ENCODE measurements at regions not wholly inside any gene's neighbourhood (a gene's known extent, or its start where the extent isn't known, plus 50 kb on each side); places are given as distances from the start of the nearest gene placed in this dataset.

DNA sequence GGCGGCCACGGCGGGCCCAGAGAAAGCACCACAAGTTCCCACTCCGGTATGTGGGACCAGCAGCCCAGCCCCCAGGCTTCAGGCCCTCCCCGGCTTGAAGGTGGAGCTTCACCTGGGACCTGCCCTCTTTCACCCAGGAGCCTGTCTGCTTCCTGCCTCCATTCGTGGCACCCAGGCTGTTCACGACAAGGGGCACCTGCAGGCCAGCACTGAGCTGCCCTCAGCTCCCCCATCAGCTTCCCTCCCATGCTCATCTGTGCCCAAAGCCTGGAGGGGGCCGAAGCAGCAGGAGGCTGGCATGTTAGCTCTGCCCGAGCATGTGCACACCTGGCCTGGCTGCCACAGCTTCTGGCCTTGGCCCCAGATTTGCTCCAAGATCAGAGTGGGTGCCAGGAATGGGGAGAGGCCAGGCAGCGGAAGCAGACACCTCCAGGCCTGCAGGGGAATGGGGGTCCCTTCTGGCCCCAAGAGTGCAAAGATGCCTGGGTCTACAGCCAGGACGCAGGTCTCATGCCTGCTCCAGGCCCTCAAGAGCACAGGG lies 312.4 kb upstream of the SYT4 start:
- H3K36me3 ChIP-seq = no peaks in the 10 kb centered on the region
- H3K9me3 ChIP-seq = no peaks in the 10 kb centered on the region
- TF ChIP-seq EP300 (IDR thresholded peaks at IDR 0.05) (no peak), POLR2A (IDR thresholded peaks at IDR 0.05) (no peak), POLR2AphosphoS5 (IDR thresholded peaks at IDR 0.05) (no peak)
- TF ChIP-seq, protein P1, sequence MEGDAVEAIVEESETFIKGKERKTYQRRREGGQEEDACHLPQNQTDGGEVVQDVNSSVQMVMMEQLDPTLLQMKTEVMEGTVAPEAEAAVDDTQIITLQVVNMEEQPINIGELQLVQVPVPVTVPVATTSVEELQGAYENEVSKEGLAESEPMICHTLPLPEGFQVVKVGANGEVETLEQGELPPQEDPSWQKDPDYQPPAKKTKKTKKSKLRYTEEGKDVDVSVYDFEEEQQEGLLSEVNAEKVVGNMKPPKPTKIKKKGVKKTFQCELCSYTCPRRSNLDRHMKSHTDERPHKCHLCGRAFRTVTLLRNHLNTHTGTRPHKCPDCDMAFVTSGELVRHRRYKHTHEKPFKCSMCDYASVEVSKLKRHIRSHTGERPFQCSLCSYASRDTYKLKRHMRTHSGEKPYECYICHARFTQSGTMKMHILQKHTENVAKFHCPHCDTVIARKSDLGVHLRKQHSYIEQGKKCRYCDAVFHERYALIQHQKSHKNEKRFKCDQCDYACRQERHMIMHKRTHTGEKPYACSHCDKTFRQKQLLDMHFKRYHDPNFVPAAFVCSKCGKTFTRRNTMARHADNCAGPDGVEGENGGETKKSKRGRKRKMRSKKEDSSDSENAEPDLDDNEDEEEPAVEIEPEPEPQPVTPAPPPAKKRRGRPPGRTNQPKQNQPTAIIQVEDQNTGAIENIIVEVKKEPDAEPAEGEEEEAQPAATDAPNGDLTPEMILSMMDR (IDR thresholded peaks at IDR 0.05) = no peak
- no peak for DNase-seq (ENCODE audit: low spot score in 2 of 2)
- peaks cover 18% of the 10 kb centered on the region for H3K4me1 ChIP-seq
- no peak overlapping the region for H3K27ac ChIP-seq
- H3K4me3 ChIP-seq = no peak overlapping the region
- no peaks in the 10 kb centered on the region for H3K27me3 ChIP-seq
- 90% methylated on average over 7 of the region's 11 CpGs for WGBS

DNA sequence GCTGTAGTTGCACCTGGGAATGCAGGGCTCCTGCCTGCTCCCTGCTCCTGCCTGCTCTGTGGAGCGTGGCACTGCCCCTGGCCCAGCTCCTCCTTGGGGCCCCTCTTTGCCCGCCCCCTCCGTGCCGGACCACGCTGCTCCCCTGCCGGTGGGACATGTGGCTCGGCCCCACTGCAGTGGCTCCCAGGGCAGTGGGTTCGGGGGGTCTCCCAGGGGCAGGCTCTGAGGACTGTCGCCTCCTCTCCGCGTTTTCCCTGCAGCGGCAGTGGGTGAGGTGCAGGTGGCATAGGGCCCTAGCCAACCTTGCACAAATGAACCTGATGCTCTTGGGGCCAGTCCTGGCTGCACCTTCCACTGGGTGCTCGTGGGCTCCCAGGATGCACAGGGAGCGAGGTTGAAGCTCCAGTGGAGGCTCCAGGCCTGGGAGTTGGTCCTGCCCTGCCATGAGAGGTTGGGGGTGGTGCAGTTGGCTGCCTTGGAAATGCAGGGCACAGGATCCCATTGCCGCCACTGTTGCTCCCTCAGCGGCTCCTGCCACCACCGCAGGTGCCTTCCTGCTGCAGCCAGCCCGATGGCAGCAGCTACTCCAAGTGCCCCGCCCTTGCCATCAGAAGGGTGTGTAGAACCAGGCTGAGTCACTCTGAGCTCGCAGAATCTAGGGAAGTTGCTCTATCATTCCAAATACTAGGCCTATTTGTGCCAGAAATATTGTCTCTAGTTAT lies 313.1 kb upstream of the SYT4 start:
- DNase-seq (ENCODE audit: low spot score in 2 of 2) = no peak
- no peak for TF ChIP-seq POLR2A (IDR thresholded peaks at IDR 0.05)
- no peak for TF ChIP-seq EP300 (IDR thresholded peaks at IDR 0.05)
- TF ChIP-seq, protein P1 (IDR thresholded peaks at IDR 0.05) = no peak
- TF ChIP-seq POLR2AphosphoS5 (IDR thresholded peaks at IDR 0.05) = no peak
- no peak overlapping the region for H3K4me3 ChIP-seq
- WGBS = 73% methylated on average over 11 of the region's 20 CpGs
- H3K9me3 ChIP-seq = no peaks in the 10 kb centered on the region
- no peaks in the 10 kb centered on the region for H3K27me3 ChIP-seq
- no peaks in the 10 kb centered on the region for H3K36me3 ChIP-seq
- H3K4me1 ChIP-seq = peaks cover 18% of the 10 kb centered on the region
- H3K27ac ChIP-seq = no peak overlapping the region

DNA sequence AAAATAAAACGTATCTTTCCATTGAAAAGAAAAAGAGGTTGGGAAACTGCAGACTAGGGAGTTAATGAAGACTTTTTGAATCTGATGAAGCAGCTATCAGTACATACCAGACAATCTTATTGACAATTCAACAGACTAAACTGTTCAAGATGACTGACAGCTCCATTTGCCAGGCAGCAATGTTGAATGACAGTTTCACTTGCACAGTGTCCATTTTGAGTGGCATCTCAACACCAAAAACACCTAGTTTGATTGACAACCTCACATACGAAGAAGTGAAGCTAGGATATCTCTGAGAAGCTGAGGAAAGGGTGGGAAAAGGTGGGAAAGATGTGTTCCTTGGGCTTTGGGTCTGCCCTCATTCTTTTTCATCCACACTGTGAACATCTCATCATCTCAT lies 315.0 kb upstream of the SYT4 start:
- Histone ChIP-seq H3K27ac (no peak overlapping the region), H3K4me3 (no peak overlapping the region), H3K36me3 (no peaks in the 10 kb centered on the region), H3K27me3 (no peaks in the 10 kb centered on the region), H3K9me3 (no peaks in the 10 kb centered on the region), H3K4me1 (peaks cover 18% of the 10 kb centered on the region)
- 86% methylated on average over 2 of the region's 2 CpGs for whole genome bisulfite sequencing
- TF ChIP-seq POLR2A (IDR thresholded peaks at IDR 0.05) = no peak
- TF ChIP-seq POLR2AphosphoS5 (IDR thresholded peaks at IDR 0.05) = no peak
- TF ChIP-seq, protein P1 (IDR thresholded peaks at IDR 0.05) = no peak
- no peak for TF ChIP-seq EP300 (IDR thresholded peaks at IDR 0.05)
- DNase-seq (ENCODE audit: low spot score in 2 of 2) = no peak

DNA sequence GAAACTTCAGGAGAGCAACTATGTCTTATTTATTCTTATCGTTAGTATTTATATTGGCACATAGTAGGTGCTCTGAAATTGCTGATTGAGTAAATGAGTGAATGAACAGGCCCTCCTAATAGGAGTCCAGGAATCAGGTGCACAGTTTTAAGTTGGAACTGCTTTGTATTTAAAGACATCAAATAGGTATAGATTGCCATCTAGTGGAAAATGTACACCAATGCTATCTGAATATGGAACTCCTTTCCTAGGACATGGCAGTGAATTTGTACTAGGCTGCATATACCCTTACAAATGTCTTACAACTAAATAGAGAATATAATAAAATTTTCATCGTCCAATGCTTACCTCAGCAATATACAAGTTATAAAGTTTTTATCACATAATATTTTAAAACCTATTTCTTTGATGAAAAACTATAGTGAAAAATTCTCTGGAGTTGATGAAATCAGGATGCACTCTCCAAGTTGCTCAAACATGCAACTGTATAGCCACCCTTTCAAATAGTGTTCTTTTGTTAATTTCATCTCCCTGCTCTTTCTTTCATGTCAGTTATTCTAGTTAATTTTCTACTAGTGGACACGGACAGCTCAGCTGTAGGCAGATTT lies 318.9 kb upstream of the SYT4 start:
- TF ChIP-seq EP300 (IDR thresholded peaks at IDR 0.05) = no peak
- TF ChIP-seq, protein P1 (IDR thresholded peaks at IDR 0.05) = peak in 1 of 2 donors; percentile 33
- TF ChIP-seq POLR2A (IDR thresholded peaks at IDR 0.05) = no peak
- no peak for TF ChIP-seq POLR2AphosphoS5 (IDR thresholded peaks at IDR 0.05)
- Histone ChIP-seq H3K4me1 (no peaks in the 10 kb centered on the region), H3K9me3 (no peaks in the 10 kb centered on the region), H3K36me3 (no peaks in the 10 kb centered on the region), H3K27me3 (no peaks in the 10 kb centered on the region), H3K27ac (no peak overlapping the region), H3K4me3 (no peak overlapping the region)
- DNase-seq (ENCODE audit: low spot score in 2 of 2) = no peak
- WGBS = 58% methylated on average over 3 of the region's 3 CpGs

DNA sequence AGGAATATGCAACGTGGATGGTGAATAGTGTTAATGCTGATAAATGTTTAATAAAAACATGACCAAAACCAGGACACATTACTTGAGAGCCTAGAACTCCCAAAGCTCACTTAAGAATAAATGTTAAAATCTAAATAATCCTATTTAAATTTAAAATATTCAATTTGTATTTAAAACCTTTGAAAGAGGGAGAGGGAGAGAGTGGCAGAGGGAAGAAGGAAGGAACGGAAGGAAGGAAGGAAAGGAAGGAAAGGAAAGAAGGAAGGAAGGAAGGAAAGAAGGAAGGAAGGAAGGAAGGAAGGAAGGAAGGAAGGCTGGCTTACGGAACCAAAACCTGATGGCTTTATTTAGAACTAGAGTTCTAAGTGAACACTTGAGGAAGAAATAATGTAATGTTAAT lies 324.1 kb upstream of the SYT4 start:
- WGBS = 70% methylated on average over 3 of the region's 3 CpGs
- DNase-seq (ENCODE audit: low spot score in 2 of 2) = no peak

More for the DNA sequence above, 324.1 kb upstream of the SYT4 start:
- H3K9me3 ChIP-seq = no peaks in the 10 kb centered on the region
- H3K27me3 ChIP-seq = no peaks in the 10 kb centered on the region
- H3K4me1 ChIP-seq = no peaks in the 10 kb centered on the region
- no peak overlapping the region for H3K27ac ChIP-seq
- no peaks in the 10 kb centered on the region for H3K36me3 ChIP-seq
- no peak overlapping the region for H3K4me3 ChIP-seq
- TF ChIP-seq, protein P1 (IDR thresholded peaks at IDR 0.05) = no peak
- TF ChIP-seq POLR2A (IDR thresholded peaks at IDR 0.05) (no peak), POLR2AphosphoS5 (IDR thresholded peaks at IDR 0.05) (no peak), EP300 (IDR thresholded peaks at IDR 0.05) (no peak)

All from suprapubic skin (tissue), 4 donors.